Cortex of kidney (tissue), 1 donor: ENCODE measurements at regions not wholly inside any gene's neighbourhood (a gene's known extent, or its start where the extent isn't known, plus 50 kb on each side); places are given as distances from the start of the nearest gene placed in this dataset.
"Not testable (repeated sequence)": the region's sequence is repeated elsewhere in the genome, so short reads cannot be mapped to it uniquely, and the experiment has no call there.

ENCODE experiments used
- DNase-seq: peaks from one replicate; lab custom pipeline; 2025; lab: John Stamatoyannopoulos, UW

DNA sequence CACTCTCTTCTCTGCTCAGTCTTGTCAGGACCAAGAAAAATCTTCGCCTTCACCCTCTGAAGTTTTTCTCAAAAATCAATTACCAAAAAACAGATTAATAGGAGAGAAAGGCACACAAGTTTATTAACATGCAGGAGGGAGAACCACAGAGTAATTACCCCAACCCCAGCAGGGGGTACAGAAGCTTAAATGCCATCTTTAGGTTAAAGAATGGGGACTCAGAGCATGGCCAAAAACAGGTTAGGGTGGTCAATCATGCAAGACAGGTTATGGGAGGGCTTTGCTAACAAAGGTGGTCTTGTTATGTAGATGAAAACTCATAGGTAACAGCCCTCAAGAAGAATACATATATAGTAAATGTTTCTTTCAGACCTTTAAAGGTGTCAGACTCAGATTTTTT lies 100.5 kb upstream of the BTN3A2 start:
- DNase-seq = no peak

- DNase-seq = no peak
Observed at GRCh38 chr6:26267083-26267589, 97.9 kb upstream of the BTN3A2 start.

- DNase-seq = no peak
Observed at GRCh38 chr6:26268659-26269402, 96.2 kb upstream of the BTN3A2 start.

DNA sequence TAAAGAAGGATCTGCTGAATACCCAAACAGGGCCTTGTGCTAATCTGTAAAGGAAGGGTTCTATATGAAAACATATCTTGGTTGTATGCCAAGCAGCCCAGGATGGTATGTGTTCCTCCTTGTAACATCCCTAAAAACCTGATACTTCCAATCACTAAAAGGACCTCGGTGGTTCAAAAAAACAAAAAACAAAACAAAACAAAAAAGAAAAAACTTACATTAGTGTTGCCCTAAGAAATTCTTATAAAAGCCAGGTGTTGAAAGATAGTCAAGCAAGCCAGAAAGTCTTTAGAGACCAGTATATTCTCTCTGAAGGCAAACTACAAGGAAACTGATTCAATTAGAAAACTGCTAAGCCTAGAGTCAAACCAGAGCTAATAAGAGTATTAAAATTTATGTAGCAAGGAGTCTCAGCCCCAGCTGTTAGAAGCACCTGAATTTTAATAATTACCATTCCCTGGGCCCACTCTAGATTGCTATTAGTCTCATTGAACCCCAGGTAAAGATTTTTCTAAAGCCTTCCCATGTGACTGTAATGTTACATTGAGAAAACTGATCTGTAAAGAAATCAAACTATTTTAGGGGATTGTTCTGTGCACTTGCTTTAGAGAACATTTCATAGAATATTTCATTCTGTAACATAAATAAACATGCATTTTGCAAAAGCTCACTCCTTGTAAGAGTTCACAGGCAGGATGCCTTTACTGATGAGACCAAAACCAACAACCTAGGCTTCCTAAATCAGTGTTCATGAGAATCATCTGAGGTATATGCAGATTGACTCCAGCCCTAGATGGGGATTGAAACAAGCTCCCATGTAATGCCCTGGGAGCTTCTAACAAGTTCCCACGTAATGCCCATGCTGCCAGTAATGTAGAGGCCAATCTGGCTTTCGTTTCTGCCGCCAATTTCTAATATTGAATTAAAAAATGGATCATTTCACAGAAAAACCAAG lies 95.2 kb upstream of the BTN3A2 start:
- no peak for DNase-seq

GRCh38 chr6:26270486-26270861 lies 94.5 kb upstream of the BTN3A2 start:
- DNase-seq = no peak

GRCh38 chr6:26270903-26271667 lies 93.9 kb upstream of the BTN3A2 start:
- DNase-seq = no peak

GRCh38 chr6:26271668-26272024 lies 93.4 kb upstream of the BTN3A2 start:
- no peak for DNase-seq

- no peak for DNase-seq
Observed at GRCh38 chr6:26272171-26272637, 92.8 kb upstream of the BTN3A2 start.

- no peak for DNase-seq
Observed at GRCh38 chr6:26273673-26274588, 91.1 kb upstream of the BTN3A2 start.

DNA sequence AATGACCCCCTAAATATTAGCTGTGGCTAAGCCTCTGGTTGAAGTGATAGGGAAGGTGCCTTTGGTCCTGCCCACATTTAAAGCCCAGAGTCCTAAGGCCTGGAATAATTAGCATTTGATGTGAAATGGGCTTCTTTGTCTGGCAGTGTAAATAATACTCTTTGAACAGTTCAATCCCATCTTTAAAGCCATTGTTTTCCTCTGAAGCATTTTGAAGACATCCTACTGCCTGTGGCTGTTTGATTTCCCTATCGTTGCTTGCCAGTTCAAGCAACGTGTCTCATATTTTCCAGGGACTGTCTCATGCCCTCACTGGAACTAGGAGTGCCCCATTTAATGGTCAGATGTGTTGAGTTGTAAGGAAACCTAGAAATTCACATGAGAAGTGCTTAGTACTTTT lies 89.3 kb upstream of the BTN3A2 start:
- DNase-seq = no peak

DNA sequence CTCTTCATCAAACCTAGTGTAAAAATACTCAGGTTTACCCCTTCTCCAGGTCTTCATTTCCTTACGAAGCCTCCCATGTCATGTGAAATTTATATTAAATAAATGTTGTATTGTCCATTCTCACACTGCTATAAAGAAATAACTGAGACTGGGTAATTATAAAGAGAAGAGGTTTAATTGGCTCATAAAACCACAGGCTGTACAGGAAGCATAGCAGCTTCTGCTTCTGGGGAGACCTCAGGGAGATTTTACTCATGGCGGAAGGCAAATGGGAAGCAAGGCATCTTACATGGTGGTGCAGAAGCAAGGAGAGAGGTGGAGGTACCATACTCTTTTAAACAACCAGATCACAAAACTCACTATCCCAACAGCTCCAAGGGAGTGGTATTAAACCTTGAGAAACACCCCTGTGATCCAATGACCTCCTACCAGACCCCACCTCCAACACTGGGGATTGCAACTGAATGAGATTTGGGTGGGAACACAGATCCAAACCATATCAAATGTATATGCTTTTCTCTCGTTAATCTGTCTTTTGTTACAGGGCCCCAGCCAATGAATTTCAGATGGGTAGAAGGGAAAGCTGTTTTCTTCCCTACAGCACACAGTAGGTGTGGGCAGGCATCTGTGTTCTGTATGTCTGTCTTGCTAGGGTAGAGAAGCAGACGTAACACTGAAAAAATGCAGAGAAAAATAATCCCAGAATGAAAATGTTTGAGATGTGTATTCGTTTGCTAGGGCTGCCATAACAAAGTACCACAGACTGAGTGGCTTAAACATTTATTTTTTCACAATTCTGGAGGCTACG lies 88.0 kb upstream of the BTN3A2 start:
- no peak for DNase-seq

GRCh38 chr6:26278536-26278935 lies 86.5 kb upstream of the BTN3A2 start:
- DNase-seq = no peak

DNA sequence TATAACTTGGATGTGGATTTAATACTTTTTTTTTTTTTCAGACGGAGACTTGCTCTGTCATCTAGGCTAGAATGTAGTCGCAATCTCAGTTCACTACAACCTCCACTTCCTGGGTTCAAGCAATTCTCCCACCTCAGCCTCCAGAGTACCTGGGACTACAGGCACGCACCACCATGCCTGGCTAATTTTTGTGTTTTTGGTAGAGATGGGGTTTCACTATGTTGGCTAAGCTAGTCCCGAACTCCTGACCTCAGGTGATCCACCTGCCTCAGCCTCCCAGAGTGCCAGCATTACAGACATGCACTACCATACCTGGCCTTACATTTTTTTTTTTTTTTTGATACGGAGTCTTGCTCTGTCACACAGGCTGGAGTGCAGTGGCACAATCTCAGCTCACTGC lies 85.6 kb upstream of the BTN3A2 start:
- not testable (repeated sequence) for DNase-seq

- DNase-seq = no peak
Observed at GRCh38 chr6:26280407-26280806, 84.6 kb upstream of the BTN3A2 start.

DNA sequence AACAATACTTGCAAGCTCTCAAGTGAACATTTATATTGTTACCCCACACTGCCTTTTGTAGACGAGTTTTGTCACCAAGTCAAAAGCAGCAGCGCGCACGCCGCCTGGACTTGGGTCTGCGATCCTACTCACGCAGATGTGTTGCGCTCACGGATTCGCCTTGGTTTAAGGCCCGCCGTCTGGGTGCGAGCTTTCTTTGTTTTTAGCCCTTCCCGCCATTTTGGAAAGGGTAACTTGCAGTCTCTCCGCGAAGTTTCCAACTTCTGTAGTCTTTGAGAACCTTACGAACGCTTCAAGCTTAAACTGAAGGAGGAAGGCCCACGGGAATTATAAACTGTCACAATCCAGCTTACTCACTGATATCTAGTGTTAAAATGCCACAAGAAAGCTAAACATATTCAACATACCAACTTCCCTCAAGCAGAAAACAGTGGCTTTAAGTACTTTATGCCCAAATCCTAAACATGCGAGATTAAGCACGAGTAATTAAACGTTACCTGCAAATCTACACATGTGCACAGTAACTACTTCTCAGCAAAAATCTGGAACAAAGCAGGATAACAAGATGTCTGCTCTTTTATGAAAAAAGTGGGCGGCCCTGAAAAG lies 80.4 kb upstream of the BTN3A2 start:
- DNase-seq = no peak

- DNase-seq = no peak
Observed at GRCh38 chr6:26285143-26286134, 79.6 kb upstream of the BTN3A2 start.

DNA sequence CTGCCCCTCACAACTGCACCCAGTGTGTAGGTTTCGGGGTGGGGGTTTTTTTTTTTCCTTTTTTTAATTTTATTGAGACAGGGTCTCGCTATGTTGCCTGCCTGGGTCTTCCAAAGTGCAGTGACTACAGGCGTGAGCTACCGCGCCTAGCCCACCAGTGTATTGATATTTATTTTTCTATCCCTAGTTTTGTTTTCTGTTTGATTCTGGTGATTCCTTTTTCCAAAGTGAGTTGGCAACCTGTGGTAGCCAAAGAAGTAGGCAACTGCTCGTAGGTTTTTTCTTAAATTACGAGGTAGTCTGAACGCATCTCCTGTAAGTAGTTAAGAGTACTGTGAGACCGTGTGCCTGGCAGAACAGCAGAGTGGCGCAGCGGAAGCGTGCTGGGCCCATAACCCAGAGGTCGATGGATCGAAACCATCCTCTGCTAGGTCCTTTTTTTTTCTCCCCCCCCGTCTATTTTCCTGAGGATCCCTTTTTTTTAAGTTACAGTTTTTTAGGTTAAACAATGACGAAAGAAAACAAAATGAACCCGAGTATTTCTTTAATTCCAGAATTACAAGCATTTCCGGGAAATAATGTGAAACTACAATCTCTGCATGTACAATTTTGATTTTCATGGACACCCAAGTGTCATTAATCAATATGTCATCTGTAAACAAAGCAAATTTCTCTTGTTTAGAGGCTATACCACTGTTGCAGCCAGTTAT lies 78.7 kb upstream of the BTN3A2 start:
- no peak for DNase-seq

DNA sequence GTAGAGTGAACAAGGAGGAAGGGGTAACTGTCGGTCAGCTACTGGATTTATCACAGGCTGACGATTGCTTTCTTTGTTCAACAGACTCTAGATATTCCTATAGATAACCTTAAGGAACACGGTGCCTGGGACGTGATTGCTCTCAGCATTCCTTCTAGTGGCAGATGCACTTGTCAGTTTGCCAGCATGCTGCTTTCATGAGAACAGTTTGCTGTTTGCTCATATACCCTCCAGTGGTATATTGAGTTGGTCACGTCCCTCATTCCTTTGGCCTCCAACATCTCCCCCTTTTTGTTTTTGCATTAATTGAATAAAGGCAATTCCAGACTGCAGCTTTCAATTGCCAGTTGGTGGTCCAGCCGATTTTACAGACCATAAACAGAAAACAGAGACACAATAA lies 76.8 kb upstream of the BTN3A2 start:
- DNase-seq = no peak
